ENCODE measurements at regions not wholly inside any gene's neighbourhood (a gene's known extent, or its start where the extent isn't known, plus 50 kb on each side); places are given as distances from the start of the nearest gene placed in this dataset.

DNA sequence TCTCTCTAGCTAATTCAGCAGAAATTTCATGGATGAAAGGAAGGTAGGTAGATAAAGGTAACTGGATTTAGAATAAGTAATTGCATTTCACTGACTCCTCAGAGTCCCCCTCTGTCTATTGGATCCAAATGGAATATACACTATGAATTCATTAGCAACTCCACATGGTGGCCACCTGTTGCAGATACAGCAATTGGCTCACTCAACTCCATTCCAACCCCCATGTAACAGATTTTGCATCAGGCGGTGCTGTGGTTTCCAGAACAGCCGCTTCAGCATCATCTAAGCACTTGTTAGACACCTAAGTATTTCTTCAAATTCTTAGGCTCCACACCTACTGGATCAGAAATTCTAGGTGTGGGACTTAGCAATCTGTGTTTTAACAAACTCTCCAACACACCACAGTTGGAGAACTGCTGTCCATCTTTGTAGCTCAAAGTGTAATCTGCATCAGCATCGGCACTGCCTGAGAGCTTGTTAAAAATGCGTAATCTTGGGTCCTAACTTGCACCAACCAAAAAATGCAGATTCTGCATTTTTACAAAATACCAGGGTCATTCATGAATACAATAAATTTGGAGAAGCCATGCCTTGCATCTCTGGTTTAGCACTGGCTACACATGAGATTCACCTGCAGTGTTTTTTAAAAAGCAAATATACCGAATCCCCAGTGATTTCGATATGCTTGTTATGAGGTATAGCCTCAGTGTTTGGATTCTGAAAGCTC, 413.8 kb upstream of the CD180 start:
- ChIA-PET POLR2A (no interaction called here), CTCF (no interaction called here)
- Histone ChIP-seq H3K27ac (ENCODE audit: low read depth, low read length) (no peak overlapping the region), H3K4me3 (ENCODE audit: low read length) (no peak overlapping the region), H3K4me1 (ENCODE audit: insufficient read depth, low read length) (no peaks in the 10 kb centered on the region), H3K27me3 (ENCODE audit: insufficient read depth, low read length, poor library complexity, severe bottlenecking) (no peaks in the 10 kb centered on the region), H3K9me3 (ENCODE audit: low read length) (no peaks in the 10 kb centered on the region), H3K36me3 (ENCODE audit: insufficient read depth, low read length) (no peaks in the 10 kb centered on the region)
- Mint-ChIP-seq H3K27me3 (peaks cover 10 to 44% of the 10 kb centered on the region in 2 donors), H3K27ac (no peak overlapping the region), H3K4me1 (no peaks in the 10 kb centered on the region), H3K9me3 (no peaks in the 10 kb centered on the region), H3K4me3 (no peak overlapping the region), H3K36me3 (peaks cover 0 to 4% (median 0%) of the 10 kb centered on the region in 3 donors)
- no peak for DNase-seq

DNA sequence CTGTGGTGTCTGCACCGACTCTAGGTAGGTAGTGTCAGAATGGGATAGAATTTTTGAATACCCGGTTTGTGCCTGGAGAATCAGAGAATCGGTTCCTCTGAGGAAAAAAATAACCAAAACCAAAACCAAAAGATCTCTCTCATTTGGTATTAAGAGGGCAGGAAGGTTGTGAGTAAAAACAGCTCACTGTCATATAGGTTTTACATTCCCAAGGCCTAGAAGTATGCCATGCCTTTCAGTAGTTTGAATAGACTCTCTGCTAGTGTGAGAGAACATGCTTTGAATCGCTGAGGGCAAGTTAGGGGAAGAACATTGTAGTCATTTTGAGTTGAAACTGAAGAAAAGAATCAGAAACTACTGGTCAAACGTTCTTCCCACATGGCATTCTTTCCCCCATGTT, 411.4 kb upstream of the CD180 start:
- Histone ChIP-seq H3K4me1 (ENCODE audit: insufficient read depth, low read length) (no peaks in the 10 kb centered on the region), H3K9me3 (ENCODE audit: low read length) (no peaks in the 10 kb centered on the region), H3K27me3 (ENCODE audit: insufficient read depth, low read length, poor library complexity, severe bottlenecking) (no peaks in the 10 kb centered on the region), H3K4me3 (ENCODE audit: low read length) (no peak overlapping the region), H3K36me3 (ENCODE audit: insufficient read depth, low read length) (no peaks in the 10 kb centered on the region), H3K27ac (ENCODE audit: low read depth, low read length) (no peak overlapping the region)
- ChIA-PET CTCF (no interaction called here), POLR2A (no interaction called here)
- Mint-ChIP-seq H3K9me3 (peaks cover 0 to under 1% (median under 1%) of the 10 kb centered on the region in 5 donors), H3K27ac (no peak overlapping the region), H3K4me3 (no peak overlapping the region), H3K4me1 (no peaks in the 10 kb centered on the region), H3K27me3 (peaks cover 6 to 48% of the 10 kb centered on the region in 2 donors), H3K36me3 (peaks cover 0 to 10% (median 0%) of the 10 kb centered on the region in 3 donors)
- no peak for DNase-seq

DNA sequence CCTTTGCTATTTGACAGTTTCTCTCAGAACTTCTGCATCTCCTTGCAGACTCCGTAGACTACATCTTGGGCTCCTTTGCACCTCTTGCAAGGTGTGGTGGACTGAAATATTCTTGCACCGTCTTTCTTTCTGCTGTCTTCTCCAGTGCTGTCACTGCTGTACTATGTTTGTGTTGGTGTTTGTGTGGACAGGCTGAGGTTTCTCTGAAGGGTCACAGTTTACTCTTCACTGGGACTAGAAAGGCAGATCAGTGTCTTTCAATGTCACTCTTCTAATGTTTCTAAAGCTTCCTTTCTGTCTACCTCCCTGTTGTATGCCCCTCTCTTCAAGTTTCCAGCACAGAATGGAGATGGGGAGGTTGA, 410.0 kb upstream of the CD180 start:
- Mint-ChIP-seq H3K27ac (no peak overlapping the region), H3K4me3 (no peak overlapping the region), H3K4me1 (no peaks in the 10 kb centered on the region), H3K27me3 (peaks cover 6 to 39% of the 10 kb centered on the region in 2 donors), H3K9me3 (peaks cover 4 to 12% (median 5%) of the 10 kb centered on the region in 5 donors), H3K36me3 (peaks cover 0 to 14% (median 6%) of the 10 kb centered on the region in 3 donors)
- Histone ChIP-seq H3K27ac (ENCODE audit: low read depth, low read length) (no peak overlapping the region), H3K36me3 (ENCODE audit: insufficient read depth, low read length) (no peaks in the 10 kb centered on the region), H3K9me3 (ENCODE audit: low read length) (no peaks in the 10 kb centered on the region), H3K27me3 (ENCODE audit: insufficient read depth, low read length, poor library complexity, severe bottlenecking) (no peaks in the 10 kb centered on the region), H3K4me1 (ENCODE audit: insufficient read depth, low read length) (no peaks in the 10 kb centered on the region), H3K4me3 (ENCODE audit: low read length) (no peak overlapping the region)
- DNase-seq: no peak
- ChIA-PET POLR2A (no interaction called here), CTCF (no interaction called here)

DNA sequence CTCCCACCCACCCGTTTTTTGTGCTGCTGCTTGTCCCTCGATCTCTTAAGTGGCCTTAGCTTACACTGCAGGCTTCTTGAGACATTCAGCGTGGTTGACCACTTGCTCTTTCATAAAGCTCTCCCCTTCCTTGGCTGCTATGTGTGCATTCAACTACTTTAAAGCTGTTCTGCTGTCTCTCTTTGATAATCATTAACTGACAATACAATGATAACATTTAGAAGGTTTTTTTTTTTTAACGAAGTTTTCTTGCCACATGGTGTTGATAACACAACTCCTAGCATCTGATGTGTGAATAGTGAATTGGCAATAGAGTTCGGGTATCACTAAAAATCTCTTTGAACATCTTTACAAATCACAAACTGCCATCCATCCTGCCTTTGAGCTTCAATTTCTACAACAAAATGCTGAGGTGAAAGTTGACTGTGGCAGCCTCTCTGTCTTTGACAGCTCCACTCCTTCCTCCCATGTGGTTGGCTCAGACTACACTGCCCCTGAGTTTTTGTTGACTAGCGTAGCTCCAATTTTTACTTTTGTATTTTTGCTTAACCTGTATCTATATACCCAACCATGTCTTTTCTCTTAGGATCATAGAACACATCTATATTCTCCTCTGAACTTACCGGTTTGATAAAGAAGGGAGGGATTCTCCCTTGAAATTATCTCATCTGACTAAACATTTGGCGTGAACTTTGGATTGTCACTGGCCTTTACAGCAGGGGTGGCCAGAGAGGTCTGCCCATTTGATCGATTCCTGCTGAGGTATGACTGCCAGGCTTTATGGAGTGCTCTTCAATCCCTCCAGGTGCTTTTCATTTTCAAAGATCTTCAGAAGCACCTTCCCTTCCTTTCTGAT, 409.4 kb upstream of the CD180 start:
- peak overlapping the region in 1 of 8 donors; percentile 20 for H3K27ac Mint-ChIP-seq
- peaks cover 6 to 39% of the 10 kb centered on the region in 2 donors for H3K27me3 Mint-ChIP-seq
- Histone ChIP-seq H3K4me1 (ENCODE audit: insufficient read depth, low read length) (no peaks in the 10 kb centered on the region), H3K9me3 (ENCODE audit: low read length) (no peaks in the 10 kb centered on the region), H3K4me3 (ENCODE audit: low read length) (no peak overlapping the region), H3K27me3 (ENCODE audit: insufficient read depth, low read length, poor library complexity, severe bottlenecking) (no peaks in the 10 kb centered on the region), H3K27ac (ENCODE audit: low read depth, low read length) (no peak overlapping the region), H3K36me3 (ENCODE audit: insufficient read depth, low read length) (no peaks in the 10 kb centered on the region)
- no peaks in the 10 kb centered on the region for H3K4me1 Mint-ChIP-seq
- no peak for DNase-seq
- H3K4me3 Mint-ChIP-seq: no peak overlapping the region
- ChIA-PET POLR2A (no interaction called here), CTCF (no interaction called here)
- peaks cover 0 to 14% (median 6%) of the 10 kb centered on the region in 3 donors for H3K36me3 Mint-ChIP-seq
- H3K9me3 Mint-ChIP-seq: peaks cover 4 to 12% (median 5%) of the 10 kb centered on the region in 5 donors

DNA sequence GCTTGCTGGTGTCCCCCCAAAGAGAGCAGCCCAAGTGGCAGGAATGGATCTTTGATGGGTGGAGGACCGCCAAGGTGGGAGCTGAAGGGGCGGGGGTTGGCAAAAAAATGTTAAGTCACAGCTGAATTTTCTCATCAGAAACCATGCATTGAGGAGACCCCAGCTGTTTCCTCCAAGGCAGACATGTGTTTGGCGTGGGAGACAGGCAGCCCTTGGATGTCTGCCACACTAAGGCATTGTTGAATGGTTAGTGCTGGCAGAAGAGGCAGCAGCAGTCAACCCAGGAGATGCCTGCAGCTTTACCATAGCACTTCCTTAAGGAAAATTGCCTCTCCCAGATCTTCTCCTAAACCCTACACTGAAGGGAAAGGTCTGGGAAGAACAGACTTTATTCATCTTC, 394.9 kb upstream of the CD180 start:
- Mint-ChIP-seq H3K36me3 (peaks cover 0 to 8% (median 2%) of the 10 kb centered on the region in 3 donors), H3K9me3 (peaks cover 0 to under 1% (median 0%) of the 10 kb centered on the region in 5 donors), H3K27me3 (no peaks in the 10 kb centered on the region), H3K27ac (no peak overlapping the region), H3K4me1 (no peaks in the 10 kb centered on the region), H3K4me3 (peak overlapping the region in 1 of 7 donors; percentile 16)
- no peaks in the 10 kb centered on the region for H3K9me3 ChIP-seq (ENCODE audit: low read length)
- H3K4me3 ChIP-seq (ENCODE audit: low read length): no peak overlapping the region
- H3K36me3 ChIP-seq (ENCODE audit: insufficient read depth, low read length): no peaks in the 10 kb centered on the region
- H3K27me3 ChIP-seq (ENCODE audit: insufficient read depth, low read length, poor library complexity, severe bottlenecking): no peaks in the 10 kb centered on the region
- ChIA-PET CTCF (no interaction called here), POLR2A (no interaction called here)
- H3K27ac ChIP-seq (ENCODE audit: low read depth, low read length): no peak overlapping the region
- DNase-seq: no peak
- no peaks in the 10 kb centered on the region for H3K4me1 ChIP-seq (ENCODE audit: insufficient read depth, low read length)

DNA sequence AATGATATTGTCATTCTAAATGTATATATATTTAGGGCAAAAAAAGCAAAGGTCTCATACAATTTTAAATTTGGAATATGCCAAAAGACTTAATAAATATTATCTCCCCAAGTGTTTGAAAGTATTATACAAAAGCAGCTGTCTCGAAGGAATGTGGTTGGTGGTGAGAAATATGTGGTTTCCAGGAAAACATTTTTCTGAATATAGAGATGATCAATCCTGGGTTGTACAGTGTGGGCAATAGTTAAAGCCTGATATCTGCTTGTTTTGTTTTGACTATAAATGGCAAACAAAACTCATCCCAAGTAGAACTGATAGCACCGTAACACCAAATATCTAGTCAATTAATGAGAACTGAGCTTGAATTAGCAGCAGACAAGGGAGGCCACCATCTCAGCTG, 391.8 kb upstream of the CD180 start:
- Histone ChIP-seq H3K4me3 (ENCODE audit: low read length) (no peak overlapping the region), H3K36me3 (ENCODE audit: insufficient read depth, low read length) (no peaks in the 10 kb centered on the region), H3K27me3 (ENCODE audit: insufficient read depth, low read length, poor library complexity, severe bottlenecking) (no peaks in the 10 kb centered on the region), H3K4me1 (ENCODE audit: insufficient read depth, low read length) (no peaks in the 10 kb centered on the region), H3K27ac (ENCODE audit: low read depth, low read length) (no peak overlapping the region), H3K9me3 (ENCODE audit: low read length) (no peaks in the 10 kb centered on the region)
- Mint-ChIP-seq H3K27me3 (no peaks in the 10 kb centered on the region), H3K27ac (no peak overlapping the region), H3K36me3 (peaks cover 0 to 1% (median under 1%) of the 10 kb centered on the region in 3 donors), H3K4me1 (peaks cover 0 to 1% (median 0%) of the 10 kb centered on the region in 3 donors), H3K4me3 (no peak overlapping the region), H3K9me3 (no peaks in the 10 kb centered on the region)
- DNase-seq: no peak
- CTCF ChIA-PET: no interaction called here
- POLR2A ChIA-PET: no interaction called here

DNA sequence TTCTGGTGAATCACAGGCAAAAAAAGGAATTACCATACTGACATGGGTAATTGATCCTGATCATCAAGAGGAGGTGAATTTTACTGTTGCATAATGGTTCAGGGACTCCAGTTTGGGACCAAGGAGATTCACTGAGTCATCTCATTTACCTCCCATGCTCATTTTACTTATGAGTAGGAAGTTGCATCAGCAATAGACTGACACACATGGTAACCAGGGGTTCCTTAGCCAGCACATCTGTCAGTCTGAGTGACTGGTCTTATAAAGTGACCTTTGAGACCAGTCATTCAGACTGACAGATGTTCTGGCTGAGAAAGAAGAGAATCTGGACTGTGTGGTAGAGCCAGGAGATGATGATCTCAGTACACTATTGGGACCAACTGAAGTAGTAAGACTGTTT, 384.6 kb upstream of the CD180 start:
- Mint-ChIP-seq H3K4me1 (peaks cover 0 to 1% (median 0%) of the 10 kb centered on the region in 3 donors), H3K4me3 (no peak overlapping the region), H3K9me3 (peaks cover 0 to 5% (median 0%) of the 10 kb centered on the region in 5 donors), H3K27ac (no peak overlapping the region), H3K36me3 (peaks cover 0 to 5% (median 0%) of the 10 kb centered on the region in 3 donors), H3K27me3 (peaks cover 0 to 6% of the 10 kb centered on the region in 2 donors)
- Histone ChIP-seq H3K36me3 (ENCODE audit: insufficient read depth, low read length) (no peaks in the 10 kb centered on the region), H3K4me1 (ENCODE audit: insufficient read depth, low read length) (no peaks in the 10 kb centered on the region), H3K27me3 (ENCODE audit: insufficient read depth, low read length, poor library complexity, severe bottlenecking) (no peaks in the 10 kb centered on the region), H3K4me3 (ENCODE audit: low read length) (no peak overlapping the region), H3K27ac (ENCODE audit: low read depth, low read length) (no peak overlapping the region), H3K9me3 (ENCODE audit: low read length) (no peaks in the 10 kb centered on the region)
- ChIA-PET CTCF (no interaction called here), POLR2A (no interaction called here)
- DNase-seq: no peak

DNA sequence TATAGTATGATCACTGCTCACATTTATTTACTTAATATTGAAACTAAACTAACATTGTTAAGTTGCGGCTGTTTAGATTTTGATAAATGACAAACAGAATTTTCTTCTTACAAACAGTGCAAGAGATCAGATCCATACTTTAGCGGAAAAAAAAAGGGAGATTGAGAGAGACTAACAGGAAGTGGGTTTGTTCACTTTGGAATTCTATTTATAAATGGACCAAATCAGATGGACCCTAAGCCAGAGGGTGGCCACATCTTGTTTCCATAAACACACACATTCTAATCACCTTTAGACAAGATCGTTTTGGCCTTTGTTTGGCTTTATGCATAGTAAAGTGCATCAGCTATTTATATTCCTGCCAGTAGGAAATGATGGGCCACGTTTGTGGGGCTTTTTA, 381.4 kb upstream of the CD180 start:
- Histone ChIP-seq H3K4me3 (ENCODE audit: low read length) (no peak overlapping the region), H3K4me1 (ENCODE audit: insufficient read depth, low read length) (no peaks in the 10 kb centered on the region), H3K9me3 (ENCODE audit: low read length) (no peaks in the 10 kb centered on the region), H3K27me3 (ENCODE audit: insufficient read depth, low read length, poor library complexity, severe bottlenecking) (no peaks in the 10 kb centered on the region), H3K36me3 (ENCODE audit: insufficient read depth, low read length) (no peaks in the 10 kb centered on the region), H3K27ac (ENCODE audit: low read depth, low read length) (no peak overlapping the region)
- Mint-ChIP-seq H3K4me3 (no peak overlapping the region), H3K9me3 (peaks cover 10 to 27% (median 22%) of the 10 kb centered on the region in 5 donors), H3K36me3 (peaks cover 0 to 29% (median 2%) of the 10 kb centered on the region in 3 donors), H3K4me1 (no peaks in the 10 kb centered on the region), H3K27ac (no peak overlapping the region), H3K27me3 (peaks cover 0 to 10% of the 10 kb centered on the region in 2 donors)
- ChIA-PET POLR2A (no interaction called here), CTCF (no interaction called here)
- DNase-seq: no peak

Data from CD8-positive, alpha-beta memory T cell (primary cell).